Coronary artery (tissue), 2 donors: ENCODE measurements at regions not wholly inside any gene's neighbourhood (a gene's known extent, or its start where the extent isn't known, plus 50 kb on each side); places are given as distances from the start of the nearest gene placed in this dataset.
"Not testable (repeated sequence)": the region's sequence is repeated elsewhere in the genome, so short reads cannot be mapped to it uniquely, and the experiment has no call there.

Experiments
- DNase-seq: peaks from one replicate; pipeline ENCODE4 v3.0.0-alpha.2; 2017; ENCODE audit warnings: low spot score
- H3K27ac ChIP-seq, 2 donors: fragments of 200-600 bp; sonication (generic); one replicate each; pipeline ENCODE4 v1.5.1; 2016 to 2019
- H3K4me3 ChIP-seq: fragments of 200-600 bp; sonication (generic); 2 replicates; pipeline ENCODE4 v1.5.1; 2016; ENCODE audit warnings: mild to moderate bottlenecking, moderate library complexity
- TF ChIP-seq, protein P1 (sequence below): fragments of 200-600 bp; sonication (generic); IDR thresholded peaks from one replicate; pipeline ENCODE4 v1.5.1; 2019; ENCODE audit warnings: antibody characterized with exemption

DNA sequence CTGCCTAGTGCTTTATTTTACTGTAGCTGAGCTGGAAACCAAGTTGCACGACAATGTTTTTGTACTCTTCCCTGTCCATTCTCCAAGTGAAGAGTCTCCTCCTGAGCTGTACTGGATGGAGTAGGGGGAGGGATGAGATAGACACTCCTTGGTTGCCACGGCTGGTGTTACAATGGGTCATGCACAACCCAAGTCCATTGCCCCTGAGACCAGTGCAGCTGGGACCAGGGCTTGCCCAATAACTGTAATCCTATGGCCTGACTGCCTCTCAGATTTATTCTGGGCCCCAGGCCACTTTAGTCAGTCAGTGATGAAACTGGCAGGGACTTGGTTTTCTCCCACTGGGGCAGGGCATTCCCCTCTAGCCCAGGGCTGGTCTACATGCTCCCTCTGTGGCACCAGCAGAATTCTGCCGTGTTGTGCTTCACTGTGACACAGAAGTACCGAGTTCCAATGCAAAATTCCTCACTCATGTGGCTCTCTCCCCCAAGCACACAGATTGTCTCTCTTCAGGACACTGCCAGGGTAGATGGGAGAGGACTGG, 203.3 kb upstream of the PCDH18 start:
- Histone ChIP-seq H3K27ac (no peak overlapping the region), H3K4me3 (no peak overlapping the region)
- no peak for DNase-seq
- TF ChIP-seq, protein P1, sequence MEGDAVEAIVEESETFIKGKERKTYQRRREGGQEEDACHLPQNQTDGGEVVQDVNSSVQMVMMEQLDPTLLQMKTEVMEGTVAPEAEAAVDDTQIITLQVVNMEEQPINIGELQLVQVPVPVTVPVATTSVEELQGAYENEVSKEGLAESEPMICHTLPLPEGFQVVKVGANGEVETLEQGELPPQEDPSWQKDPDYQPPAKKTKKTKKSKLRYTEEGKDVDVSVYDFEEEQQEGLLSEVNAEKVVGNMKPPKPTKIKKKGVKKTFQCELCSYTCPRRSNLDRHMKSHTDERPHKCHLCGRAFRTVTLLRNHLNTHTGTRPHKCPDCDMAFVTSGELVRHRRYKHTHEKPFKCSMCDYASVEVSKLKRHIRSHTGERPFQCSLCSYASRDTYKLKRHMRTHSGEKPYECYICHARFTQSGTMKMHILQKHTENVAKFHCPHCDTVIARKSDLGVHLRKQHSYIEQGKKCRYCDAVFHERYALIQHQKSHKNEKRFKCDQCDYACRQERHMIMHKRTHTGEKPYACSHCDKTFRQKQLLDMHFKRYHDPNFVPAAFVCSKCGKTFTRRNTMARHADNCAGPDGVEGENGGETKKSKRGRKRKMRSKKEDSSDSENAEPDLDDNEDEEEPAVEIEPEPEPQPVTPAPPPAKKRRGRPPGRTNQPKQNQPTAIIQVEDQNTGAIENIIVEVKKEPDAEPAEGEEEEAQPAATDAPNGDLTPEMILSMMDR = no peak

DNA sequence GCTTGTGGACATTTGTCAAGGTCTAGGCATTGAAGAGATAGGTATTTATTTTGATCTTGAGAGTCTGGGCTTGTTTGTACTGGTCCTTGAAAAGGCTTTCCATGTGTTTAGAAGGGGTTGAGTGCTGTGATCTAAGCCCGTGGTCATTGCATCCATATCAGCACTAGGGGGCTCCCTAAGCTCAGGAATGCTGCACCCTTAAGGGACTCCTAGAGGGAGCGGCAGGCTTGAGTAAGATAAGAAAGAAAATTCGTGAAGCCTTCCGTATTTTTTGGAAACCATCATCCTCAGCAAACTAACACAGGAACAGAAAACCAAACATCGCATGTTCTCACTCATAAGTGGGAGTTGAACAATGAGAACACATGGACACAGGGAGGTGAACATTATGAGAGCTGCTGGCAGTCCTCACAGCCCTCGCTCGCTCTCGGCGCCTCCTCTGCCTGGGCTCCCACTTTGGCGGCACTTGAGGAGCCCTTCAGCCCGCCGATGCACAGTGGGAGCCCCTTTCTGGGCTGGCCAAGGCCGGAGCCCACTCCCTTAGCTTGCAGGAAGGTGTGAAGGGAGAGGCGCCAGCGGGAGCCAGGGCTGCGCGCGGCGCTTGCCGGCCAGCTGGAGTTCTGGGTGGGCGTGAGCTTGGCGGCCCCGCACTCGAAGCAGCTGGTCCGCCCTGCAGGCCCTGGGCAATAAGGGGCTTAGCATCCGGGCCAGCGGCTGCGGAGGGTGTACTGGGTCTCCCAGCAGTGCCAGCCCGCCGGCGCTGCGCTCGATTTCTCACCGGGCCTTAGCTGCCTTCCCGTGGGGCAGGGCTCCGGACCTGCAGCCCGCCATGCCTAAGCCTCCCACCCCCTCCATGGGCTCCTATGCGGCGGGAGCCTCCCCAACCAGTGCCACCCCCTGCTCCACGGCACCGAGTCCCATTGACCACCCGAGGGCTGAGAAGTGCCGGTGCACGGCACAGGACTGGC, 201.2 kb upstream of the PCDH18 start:
- H3K27ac ChIP-seq, H3K4me3 ChIP-seq, DNase-seq: not testable (repeated sequence)

DNA sequence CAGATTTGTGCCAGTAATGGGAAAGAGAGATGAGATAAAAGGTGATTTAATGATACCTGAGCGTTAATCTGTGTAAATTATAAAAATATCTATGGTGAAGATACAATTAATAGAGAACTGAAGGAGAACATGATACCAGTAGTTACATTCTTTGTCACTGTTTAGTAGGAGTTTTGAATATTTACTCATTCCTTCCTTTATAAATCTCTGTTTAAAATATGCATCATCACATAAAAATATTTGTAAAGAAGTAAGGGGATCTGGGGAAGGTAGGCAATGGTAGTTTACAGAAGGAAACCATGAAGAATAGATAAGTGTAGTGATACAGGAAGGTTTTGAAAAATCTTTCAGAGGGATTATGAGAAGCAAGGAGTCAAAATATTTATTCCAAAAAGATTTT, 190.6 kb upstream of the PCDH18 start:
- TF ChIP-seq, protein P1 = no peak
- DNase-seq = no peak
- no peak overlapping the region for H3K4me3 ChIP-seq
- H3K27ac ChIP-seq = no peak overlapping the region

DNA sequence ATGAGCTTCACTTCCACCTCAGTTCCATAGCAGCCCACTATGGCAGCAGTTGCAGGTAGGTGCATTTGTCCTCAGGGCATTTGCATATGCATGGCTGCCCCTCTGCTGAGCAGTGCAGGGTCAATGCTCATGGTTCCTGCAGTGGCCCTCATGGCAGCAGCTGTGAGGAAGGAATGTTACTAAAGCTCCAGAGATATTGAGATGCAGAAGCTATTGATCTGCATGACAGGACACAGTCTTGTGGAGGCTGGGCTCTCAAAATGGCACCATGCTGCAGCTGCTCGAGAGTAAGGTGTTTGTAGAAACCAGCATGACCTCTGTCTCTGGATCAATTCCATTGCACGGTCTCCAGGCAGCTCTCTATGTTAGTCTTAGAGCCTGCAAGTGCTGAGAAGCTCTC, 179.2 kb upstream of the PCDH18 start:
- no peak overlapping the region for H3K4me3 ChIP-seq
- H3K27ac ChIP-seq = no peak overlapping the region
- DNase-seq = no peak
- TF ChIP-seq, protein P1 = no peak

DNA sequence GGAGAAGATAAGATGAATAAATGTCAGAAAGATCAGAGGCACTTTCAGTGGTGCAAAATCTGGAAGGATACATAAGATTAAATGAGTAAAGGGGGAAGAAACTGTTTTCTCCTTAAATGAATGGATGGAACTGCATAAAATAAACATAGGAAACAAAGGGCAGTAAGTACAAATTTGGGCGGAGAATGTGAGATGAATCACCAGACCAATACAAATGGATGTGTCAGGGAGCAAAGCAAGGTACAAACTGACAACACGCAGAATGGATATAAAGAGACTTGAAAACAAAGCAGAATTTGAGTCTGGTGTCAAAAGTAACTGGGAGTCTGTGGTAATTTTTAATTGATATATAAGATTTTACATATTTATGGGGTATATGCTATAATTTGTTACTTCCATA, 175.3 kb upstream of the PCDH18 start:
- H3K27ac ChIP-seq = no peak overlapping the region
- no peak overlapping the region for H3K4me3 ChIP-seq
- no peak for DNase-seq
- TF ChIP-seq, protein P1 = no peak

DNA sequence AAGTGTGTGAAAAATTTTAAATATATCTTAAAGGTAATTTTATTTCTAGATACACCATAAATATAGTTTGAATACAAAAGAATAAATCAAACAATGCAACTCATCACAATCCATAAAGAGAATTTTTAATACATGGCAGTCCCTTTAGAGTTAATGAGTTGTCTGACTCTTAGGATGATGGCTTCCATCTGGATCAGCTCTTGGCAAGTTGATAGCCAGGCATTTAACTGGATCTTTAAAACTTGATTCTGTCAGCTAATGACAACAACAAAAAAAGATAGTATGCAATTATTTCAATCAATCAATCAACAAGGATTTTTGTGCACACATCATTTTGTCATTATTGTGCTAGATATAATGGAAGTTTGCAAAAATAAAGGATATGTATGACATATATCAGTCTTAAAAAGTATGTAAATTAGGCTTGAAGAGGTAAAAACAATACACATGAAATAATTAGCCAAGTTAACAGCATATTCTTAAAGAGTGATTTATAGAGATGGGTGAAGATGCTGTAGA, 174.9 kb upstream of the PCDH18 start:
- TF ChIP-seq, protein P1 = no peak
- no peak for DNase-seq
- H3K27ac ChIP-seq = no peak overlapping the region
- H3K4me3 ChIP-seq = no peak overlapping the region

DNA sequence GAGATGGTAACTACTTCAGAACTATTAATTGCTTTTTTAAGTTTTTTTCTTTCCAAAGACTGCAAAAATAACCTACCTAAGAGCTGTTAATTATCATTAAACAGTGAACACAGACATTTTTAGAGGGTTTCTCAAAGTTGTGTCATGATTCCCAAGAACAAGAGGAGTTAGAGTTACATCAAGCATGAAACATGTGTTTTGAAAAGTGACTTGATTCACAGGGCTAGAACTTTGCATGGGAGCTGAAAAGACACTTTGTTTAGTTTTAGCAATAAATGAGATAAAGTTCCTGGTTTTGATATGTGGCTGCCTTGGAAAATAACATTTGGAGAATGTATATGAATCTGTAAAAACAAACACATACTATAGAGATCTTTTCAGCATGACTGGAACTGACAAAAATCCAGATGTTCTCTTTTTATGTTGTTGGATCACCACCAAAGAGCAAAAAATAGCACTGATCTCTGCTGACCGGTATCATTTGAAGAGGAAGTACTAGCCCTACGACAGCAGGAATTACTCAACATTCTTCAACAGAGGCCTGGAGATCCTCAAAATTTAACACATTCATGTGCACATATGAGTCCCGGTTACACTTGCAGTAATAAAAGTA, 173.0 kb upstream of the PCDH18 start:
- H3K27ac ChIP-seq = peak overlapping the region; percentile 43 to 75
- peak overlapping the region; percentile 3 for H3K4me3 ChIP-seq
- TF ChIP-seq, protein P1 = no peak
- no peak for DNase-seq
